Adrenal gland (tissue), 9 donors: ENCODE measurements at regions not wholly inside any gene's neighbourhood (a gene's known extent, or its start where the extent isn't known, plus 50 kb on each side); places are given as distances from the start of the nearest gene placed in this dataset.

ENCODE experiments used
- DNase-seq, 7 donors: peaks; one replicate each; pipeline ENCODE4 v3.0.0-alpha.2; 2019 to 2020
- H3K27ac ChIP-seq, 5 donors: fragments of 200-600 bp; sonication (generic) in 4 of 5; 1 replicate in 3 of 5; 2 replicates in 2 of 5; pipeline versions ENCODE4 v1.5.1 to v1.8.0; 2016 to 2020; ENCODE audit warnings: mild to moderate bottlenecking in 1 of 5
- H3K27me3 ChIP-seq: fragments of 200-600 bp; 2 replicates; pipeline ENCODE4 v1.8.0; 2021
- H3K36me3 ChIP-seq, 2 donors: fragments of 200-600 bp; replicated peaks in 1 of 2; 1 replicate in 1 of 2; 2 replicates in 1 of 2; pipeline versions ENCODE4 v1.5.1 to v1.8.0; 2018 to 2022
- H3K4me1 ChIP-seq, 2 donors: fragments of 200-600 bp; replicated peaks in 1 of 2; 1 replicate in 1 of 2; 2 replicates in 1 of 2; pipeline versions ENCODE4 v1.5.1 to v1.8.0; 2018 to 2021
- H3K4me3 ChIP-seq, 4 donors: fragments of 200-600 bp; sonication (generic) in 3 of 4; one replicate each; pipeline ENCODE4 v1.5.1; 2016 to 2018
- H3K9me3 ChIP-seq, 3 donors: fragments of 200-600 bp; sonication (generic) in 1 of 3; replicated peaks in 1 of 3; 1 replicate in 2 of 3; 2 replicates in 1 of 3; pipeline versions ENCODE4 v1.5.1 to v1.8.0; 2016 to 2021
- CTCF ChIP-seq, 6 experiments: fragments of 450-650 bp in 4 of 6; fragments of 200-600 bp in 2 of 6; sonication (generic) in 1 of 6; IDR thresholded peaks; 1 replicate in 5 of 6; 2 replicates in 1 of 6; pipeline versions ENCODE4 v1.5.1 to v1.8.0; 2016 to 2021; ENCODE audit warnings: antibody characterized with exemption in 6 of 6, mild to moderate bottlenecking in 2 of 6, moderate library complexity in 1 of 6
- POLR2A ChIP-seq, 2 donors: fragments of 450-650 bp; IDR thresholded peaks; one replicate each; pipeline ENCODE4 v1.6.1; 2017; ENCODE audit warnings: antibody characterized with exemption in 2 of 2, mild to moderate bottlenecking in 2 of 2, moderate library complexity in 1 of 2
- WGBS, 4 donors: extraction: QIAGEN DNeasy Blood & Tissue Kit in 2 of 4; methylation state at CpG; one replicate each; pipeline versions ENCODE4 v1.1.5 to v1.1.7; 2013 to 2017; 5-methylcytosine and 5-hydroxymethylcytosine counted together
- intact Hi-C, 2 donors: fragments of 100-400 bp; cut with DNase I; formaldehyde crosslinking; loops; one replicate each; pipeline versions ENCODE4 v1.14.1 to v1.15.0; 2022 to 2023
- donor health status: healthy with polysubstance abuse.
- donor health status: Bipolar disorder and iron deficiency.
- donor health status: DM: yes; HTN: yes; CAD: no.
- donor health status: DM: no; HTN: no; CAD: no.
- donor health status: DM: no; HTN: no; CAD: no.

DNA sequence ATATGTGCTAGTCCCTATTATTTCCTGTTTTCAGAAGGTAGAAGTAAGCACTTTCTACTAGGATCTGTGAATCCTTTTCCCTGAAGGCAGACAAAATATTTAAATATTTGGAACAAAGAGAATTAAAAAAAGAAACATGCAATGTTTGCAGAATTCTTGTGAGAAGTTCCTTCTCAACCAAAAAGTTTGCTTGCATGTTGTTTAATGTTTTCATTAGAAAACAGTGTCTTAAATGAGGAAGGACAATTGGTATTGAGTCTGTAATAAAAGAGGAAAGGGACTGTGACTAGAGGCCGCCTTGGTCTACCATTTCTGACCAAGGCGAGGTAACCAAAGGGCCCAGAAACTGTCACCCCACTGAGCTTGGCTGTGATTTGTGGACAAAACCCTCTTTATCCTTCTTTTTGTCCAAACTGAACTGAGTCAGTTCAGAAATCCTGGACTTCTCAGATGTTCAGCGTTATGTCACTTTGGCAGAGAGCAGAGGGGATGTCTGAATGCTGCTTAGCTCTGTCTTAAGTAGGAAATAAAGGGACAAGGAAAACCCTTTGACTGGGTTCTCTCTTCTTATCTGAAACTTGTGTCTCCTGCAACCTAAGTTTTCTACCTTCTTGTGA, 129.8 kb upstream of the CPM start:
- no peak overlapping the region for H3K4me3 ChIP-seq

GRCh38 chr12:69064734-69065443, 131.9 kb upstream of the CPM start:
- H3K27ac ChIP-seq: no peak overlapping the region
- no peaks in the 10 kb centered on the region for H3K9me3 ChIP-seq
- no peak for DNase-seq
- TF ChIP-seq POLR2A (IDR thresholded peaks at IDR 0.05) (no peak), CTCF (IDR thresholded peaks at IDR 0.05) (no peak)
- H3K36me3 ChIP-seq: no peaks in the 10 kb centered on the region
- 79 to 88% (median 85%) methylated on average over 4 of the region's 4 CpGs for WGBS, 4 donors
- H3K27me3 ChIP-seq: no peaks in the 10 kb centered on the region
- no peak overlapping the region for H3K4me3 ChIP-seq
- intact Hi-C loops: loop anchor here in 1 of 2 donors (10.0 kb wide), 1 partner anchor 200 kb away; no protein-coding TSS in a partner anchor
- no peaks in the 10 kb centered on the region for H3K4me1 ChIP-seq

More for the DNA sequence above, 129.8 kb upstream of the CPM start:
- H3K27me3 ChIP-seq: no peaks in the 10 kb centered on the region
- WGBS, 4 donors: 77 to 86% (median 81%) methylated on average over 3 of the region's 3 CpGs
- no peaks in the 10 kb centered on the region for H3K9me3 ChIP-seq
- no peak for DNase-seq
- peak overlapping the region in 3 of 5 donors; percentile 13 to 45 (median 23) for H3K27ac ChIP-seq
- TF ChIP-seq POLR2A (IDR thresholded peaks at IDR 0.05) (no peak), CTCF (IDR thresholded peaks at IDR 0.05) (no peak)
- intact Hi-C loops: loop anchor here in 1 of 2 donors (10.0 kb wide), 1 partner anchor 198 kb away; no protein-coding TSS in a partner anchor
- H3K36me3 ChIP-seq: no peaks in the 10 kb centered on the region
- no peaks in the 10 kb centered on the region for H3K4me1 ChIP-seq

GRCh38 chr12:69065775-69066174, 132.8 kb upstream of the CPM start:
- H3K4me1 ChIP-seq: no peaks in the 10 kb centered on the region
- H3K4me3 ChIP-seq: no peak overlapping the region
- intact Hi-C loops: loop anchor here in 1 of 2 donors (10.0 kb wide), 1 partner anchor 201 kb away; no protein-coding TSS in a partner anchor
- no peaks in the 10 kb centered on the region for H3K27me3 ChIP-seq
- H3K36me3 ChIP-seq: no peaks in the 10 kb centered on the region
- TF ChIP-seq POLR2A (IDR thresholded peaks at IDR 0.05) (no peak), CTCF (IDR thresholded peaks at IDR 0.05) (no peak)
- 88 to 90% (median 90%) methylated on average over 5 of the region's 5 CpGs for WGBS, 4 donors
- no peaks in the 10 kb centered on the region for H3K9me3 ChIP-seq
- DNase-seq: no peak
- no peak overlapping the region for H3K27ac ChIP-seq

DNA sequence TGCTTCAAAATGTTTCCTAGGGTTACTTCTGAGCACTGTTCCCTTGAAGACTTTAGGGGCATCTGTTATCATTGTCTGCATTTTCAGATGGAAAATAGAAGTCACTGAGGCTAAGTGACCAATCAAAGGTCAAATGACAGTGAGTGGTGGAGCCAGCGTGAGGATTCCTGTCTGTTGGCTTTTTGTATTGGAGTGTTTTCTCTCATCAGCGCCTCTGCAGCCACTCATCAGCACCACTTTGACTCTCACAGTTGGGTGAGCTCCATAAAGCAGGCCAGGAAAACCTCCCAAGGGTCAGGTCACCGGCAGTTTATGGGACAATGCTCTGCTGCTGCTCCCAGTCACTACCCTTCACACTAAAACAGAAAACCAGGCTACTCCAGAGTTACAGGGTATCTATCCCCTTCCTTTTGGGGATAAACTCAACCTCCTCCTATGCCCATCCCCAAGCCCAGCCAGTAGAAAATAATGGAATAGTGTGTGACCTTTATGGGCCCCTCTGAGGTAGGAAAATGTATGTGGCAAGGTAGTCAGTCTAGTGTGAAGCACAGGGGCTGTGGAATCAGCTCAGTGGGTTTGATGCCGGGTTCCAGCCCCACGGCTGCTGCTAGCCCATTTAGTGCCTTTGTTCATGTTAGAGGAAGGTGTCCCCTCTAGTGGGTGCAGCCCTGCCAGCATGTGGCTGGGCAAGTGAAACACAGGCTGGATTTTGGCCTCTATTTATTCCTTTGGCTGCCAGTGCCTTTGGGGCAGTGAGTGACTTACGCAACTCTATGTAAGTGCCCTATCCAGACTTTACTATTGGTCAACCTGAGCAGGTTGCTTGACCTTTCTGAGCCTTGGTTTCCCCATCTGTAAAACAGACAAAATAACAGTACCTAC, 133.8 kb upstream of the CPM start:
- WGBS, 4 donors: 83 to 92% (median 89%) methylated on average over 4 to 6 of the region's 6 CpGs
- TF ChIP-seq CTCF (IDR thresholded peaks at IDR 0.05) (no peak), POLR2A (IDR thresholded peaks at IDR 0.05) (no peak)
- Histone ChIP-seq H3K4me1 (no peaks in the 10 kb centered on the region), H3K27ac (no peak overlapping the region), H3K9me3 (no peaks in the 10 kb centered on the region), H3K36me3 (no peaks in the 10 kb centered on the region), H3K4me3 (no peak overlapping the region), H3K27me3 (no peaks in the 10 kb centered on the region)
- no peak for DNase-seq
- intact Hi-C loops: loop anchor here in 1 of 2 donors (10.0 kb wide), 1 partner anchor 202 kb away; no protein-coding TSS in a partner anchor
